HCT116 (cell line): ENCODE measurements at regions not wholly inside any gene's neighbourhood (a gene's known extent, or its start where the extent isn't known, plus 50 kb on each side); places are given as distances from the start of the nearest gene placed in this dataset.

Experiments
- ATAC-seq: fragments of 200-7000 bp; cut with Tn5 transposase; 2 replicates; pipeline ENCODE4 v1.9.1; 2020; ENCODE audit warnings: mild to moderate bottlenecking, moderate library complexity
- BruUV-seq: library from RNA; stranded (reverse); fragments of 400-500 nt; replicated peaks from 2 replicates; lab custom pipeline; 2021; lab: Mats Ljungman, UMichigan
- CTCF ChIA-PET: fragments of 300-600 bp; sonication (Branson Sonifier 250); formaldehyde crosslinking; loops from one replicate; lab custom pipeline; 2021; ENCODE audit warnings: antibody characterized with exemption; lab: Charles Lee
- POLR2A ChIA-PET: fragments of 300-600, 350-600 bp; sonication (Branson Sonifier 250); formaldehyde crosslinking; loops from one replicate; lab custom pipeline; 2021; ENCODE audit warnings: antibody characterized with exemption; lab: Charles Lee
- RAD21 ChIA-PET, 2 experiments: fragments of 300-600 bp; sonication (Branson Sonifier 250); formaldehyde crosslinking; loops; one replicate each; lab custom pipeline; 2023; ENCODE audit warnings: low total read pairs in 2 of 2; ENCODE audit not compliant: uncharacterized antibody in 2 of 2, unreplicated experiment in 2 of 2, low non-redundant PET in 1 of 2; lab: Charles Lee
- DNase-seq: peaks from one replicate; pipeline ENCODE4 v3.0.0-alpha.2; 2010; ENCODE audit warnings: low read depth, low spot score
- H2AFZ ChIP-seq: fragments of 200-600 bp; shearing (Covaris generic), sonication (generic); 2 replicates; pipeline ENCODE4 v1.6.1; 2017; ENCODE audit warnings: low read depth, mixed run types, mixed read lengths, antibody characterized with exemption, low read length; ENCODE audit not compliant: poor library complexity, severe bottlenecking
- H3K27ac ChIP-seq: 2 replicates; pipeline ENCODE4 v1.5.1; 2012; ENCODE audit warnings: low read depth, low read length
- H3K27me3 ChIP-seq: fragments of 200-600 bp; sonication (generic); 2 replicates; pipeline ENCODE4 v1.6.1; 2016; ENCODE audit warnings: mixed run types, low read length, mixed read lengths; ENCODE audit not compliant: insufficient read depth
- H3K36me3 ChIP-seq, 2 experiments: fragments of 200-500 bp in 1 of 2; fragments of 200-600 bp in 1 of 2; sonication (Bioruptor generic) in 1 of 2; sonication (generic) in 1 of 2; 2 replicates each; pipeline versions ENCODE4 v1.5.1 to v1.6.1; 2014 to 2016; ENCODE audit warnings: low read length in 2 of 2, inconsistent platforms in 1 of 2, mixed read lengths in 1 of 2, mixed run types in 1 of 2; ENCODE audit not compliant: insufficient read depth in 2 of 2, control insufficient read depth in 1 of 2
- H3K4me1 ChIP-seq, 2 experiments: fragments of 200-600 bp in 1 of 2; sonication (generic) in 1 of 2; 2 replicates each; pipeline versions ENCODE4 v1.5.1 to v1.6.1; 2012 to 2017; ENCODE audit warnings: low read length in 2 of 2, inconsistent platforms in 1 of 2, mild to moderate bottlenecking in 1 of 2, mixed read lengths in 1 of 2, mixed run types in 1 of 2, moderate library complexity in 1 of 2; ENCODE audit not compliant: insufficient read depth in 2 of 2, control insufficient read depth in 1 of 2
- H3K4me2 ChIP-seq: fragments of 200-600 bp; sonication (generic); 2 replicates; pipeline ENCODE4 v1.6.1; 2017; ENCODE audit warnings: mixed run types, low read length, mixed read lengths
- H3K4me3 ChIP-seq, 2 experiments: fragments of 200-600 bp in 1 of 2; sonication (generic) in 1 of 2; replicated peaks in 1 of 2; 2 replicates each; pipeline ENCODE4 v1.5.1; 2011 to 2016; ENCODE audit warnings: low read length in 2 of 2, control low read depth in 1 of 2, low read depth in 1 of 2, mild to moderate bottlenecking in 1 of 2, mixed read lengths in 1 of 2, mixed run types in 1 of 2
- H3K79me2 ChIP-seq: fragments of 200-600 bp; sonication (generic); 2 replicates; pipeline ENCODE4 v1.6.1; 2017; ENCODE audit warnings: mild to moderate bottlenecking, mixed run types, low read length, moderate library complexity, mixed read lengths; ENCODE audit not compliant: insufficient read depth
- H3K9ac ChIP-seq: fragments of 200-600 bp; sonication (generic); 2 replicates; pipeline ENCODE4 v1.6.1; 2016; ENCODE audit warnings: low read length, mixed read lengths
- H3K9me2 ChIP-seq: fragments of 200-600 bp; sonication (generic), shearing (Covaris generic); 2 replicates; pipeline ENCODE4 v1.6.1; 2017; ENCODE audit warnings: mixed run types, mild to moderate bottlenecking, moderate library complexity; ENCODE audit not compliant: insufficient read depth
- H3K9me3 ChIP-seq, 2 experiments: fragments of 200-500 bp in 1 of 2; fragments of 200-600 bp in 1 of 2; sonication (Bioruptor generic) in 1 of 2; sonication (generic) in 1 of 2; 2 replicates each; pipeline ENCODE4 v1.6.1; 2014 to 2017; ENCODE audit warnings: low read length in 2 of 2, mixed read lengths in 2 of 2, inconsistent platforms in 1 of 2, low read depth in 1 of 2, mild to moderate bottlenecking in 1 of 2, mixed run types in 1 of 2, moderate library complexity in 1 of 2; ENCODE audit not compliant: control insufficient read depth in 1 of 2, insufficient read depth in 1 of 2
- H4K20me1 ChIP-seq: fragments of 200-600 bp; sonication (generic), shearing (Covaris generic); 2 replicates; pipeline ENCODE4 v1.6.1; 2017; ENCODE audit warnings: mixed run types, mild to moderate bottlenecking, moderate library complexity; ENCODE audit not compliant: insufficient read depth
- CBX3 ChIP-seq: IDR thresholded peaks from 2 replicates; pipeline ENCODE4 v1.6.1; 2012; ENCODE audit warnings: low read depth
- EGR1 ChIP-seq: IDR thresholded peaks from 2 replicates; pipeline ENCODE4 v1.6.1; 2012; ENCODE audit warnings: low read depth
- ELF1 ChIP-seq: IDR thresholded peaks from 2 replicates; pipeline ENCODE4 v1.6.1; 2012; ENCODE audit warnings: low read depth, borderline replicate concordance
- EZH2 ChIP-seq: fragments of 200-600 bp; sonication (generic); IDR thresholded peaks from 2 replicates; pipeline ENCODE4 v1.6.1; 2017; ENCODE audit warnings: antibody characterized with exemption, mixed run types
- EZH2phosphoT487 ChIP-seq: fragments of 200-600 bp; IDR thresholded peaks from 2 replicates; pipeline ENCODE4 v1.6.1; 2018; ENCODE audit warnings: antibody characterized with exemption, borderline replicate concordance
- FOSL1 ChIP-seq: IDR thresholded peaks from 2 replicates; pipeline ENCODE4 v1.6.1; 2012; ENCODE audit warnings: low read depth
- POLR2A ChIP-seq: IDR thresholded peaks from 2 replicates; pipeline ENCODE4 v1.7.0; 2011; ENCODE audit warnings: borderline replicate concordance; ENCODE audit not compliant: insufficient read depth, insufficient read length; ENCODE audit errors: extremely low read depth
- POLR2AphosphoS5 ChIP-seq: IDR thresholded peaks from 2 replicates; pipeline ENCODE4 v1.6.1; 2011; ENCODE audit warnings: mild to moderate bottlenecking, low read depth, low read length, moderate library complexity
- SP1 ChIP-seq: IDR thresholded peaks from 2 replicates; pipeline ENCODE4 v1.6.1; 2012; ENCODE audit warnings: low read depth
- SRF ChIP-seq: IDR thresholded peaks from 2 replicates; pipeline ENCODE4 v1.6.1; 2012; ENCODE audit warnings: low read depth
- TCF7L2 ChIP-seq: IDR thresholded peaks from 2 replicates; pipeline ENCODE4 v1.7.0; 2011; ENCODE audit warnings: borderline replicate concordance, inconsistent platforms; ENCODE audit not compliant: insufficient read depth, insufficient read length; ENCODE audit errors: extremely low read depth
- YY1 ChIP-seq: IDR thresholded peaks from 2 replicates; pipeline ENCODE4 v1.6.1; 2011; ENCODE audit warnings: low read length, low read depth, moderate library complexity, mild to moderate bottlenecking; ENCODE audit not compliant: insufficient replicate concordance; ENCODE audit errors: extremely low read depth
- ZFX ChIP-seq: fragments of 450-650 bp; IDR thresholded peaks from 2 replicates; pipeline ENCODE4 v1.6.1; 2017
- ZNF274 ChIP-seq: fragments of 200-500 bp; sonication (Bioruptor generic); IDR thresholded peaks from 2 replicates; pipeline ENCODE4 v1.6.1; 2014; ENCODE audit warnings: mild to moderate bottlenecking, low read depth, low read length, inconsistent platforms
- intact Hi-C: fragments of 100-400 bp; cut with micrococcal nuclease; formaldehyde crosslinking; loops from 2 replicates; pipeline ENCODE4 v1.10.0; 2022
- TF ChIP-seq, protein P1 (sequence below), 3 experiments: fragments of 200-600 bp in 1 of 3; sonication (generic) in 1 of 3; IDR thresholded peaks in 2 of 3; conservative IDR thresholded peaks in 1 of 3; 2 replicates each; pipeline ENCODE4 v1.5.1; 2012 to 2017; ENCODE audit warnings: low read depth in 2 of 3, low read length in 2 of 3, antibody characterized with exemption in 1 of 3, borderline replicate concordance in 1 of 3, control low read depth in 1 of 3, mild to moderate bottlenecking in 1 of 3, mixed read lengths in 1 of 3, mixed run types in 1 of 3, moderate library complexity in 1 of 3; ENCODE audit not compliant: insufficient read depth in 1 of 3
- TF ChIP-seq, protein P2 (sequence below): IDR thresholded peaks from 2 replicates; pipeline ENCODE4 v1.6.1; 2012

DNA sequence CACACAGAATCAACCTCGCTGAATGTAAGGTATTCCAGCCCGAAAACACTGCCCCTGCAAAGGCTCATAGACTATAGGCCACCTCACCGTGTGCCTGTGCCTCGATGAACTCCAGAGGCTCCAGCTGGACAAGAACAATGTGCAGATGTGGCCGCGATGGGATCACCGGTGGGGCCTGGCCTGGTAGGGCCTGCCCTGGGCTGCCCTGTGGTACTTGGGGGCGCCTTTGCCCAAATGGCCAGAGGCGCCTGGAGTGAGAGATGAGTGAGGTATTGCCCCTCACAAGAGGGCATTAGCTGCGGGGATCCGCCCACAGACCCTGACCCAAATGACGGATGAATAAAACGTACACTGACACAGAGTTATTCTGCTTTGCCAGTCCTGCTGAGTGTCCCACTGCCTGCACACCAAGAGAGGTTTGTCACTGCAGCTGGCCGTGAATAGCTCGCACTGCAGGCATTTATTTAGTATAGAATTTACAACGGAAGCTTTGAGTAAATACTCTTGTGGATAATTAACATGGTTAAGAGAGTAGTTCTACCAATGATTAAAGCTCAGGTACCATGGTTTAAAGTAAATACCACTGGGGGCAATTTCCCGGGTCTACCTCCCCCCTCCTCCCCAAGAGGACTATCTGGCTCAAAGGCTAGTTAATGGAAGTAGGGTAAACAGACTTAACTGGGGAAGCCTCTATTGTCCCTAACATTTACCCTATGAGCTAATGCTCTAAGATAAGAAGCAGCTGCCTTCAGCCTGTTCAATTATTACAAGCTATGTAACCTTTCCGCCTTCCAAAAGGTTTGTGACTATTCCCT is 101.1 kb upstream of the IGLL5 start (continued):
- TF ChIP-seq EGR1 = no peak
- TF ChIP-seq, all 23 proteins: peak for 0

GRCh38 chr22:22787151-22787550 is 100.5 kb upstream of the IGLL5 start:
- Histone ChIP-seq H3K4me1 (no peaks in the 10 kb centered on the region), H3K79me2 (no peaks in the 10 kb centered on the region), H3K27me3 (peaks cover 5% of the 10 kb centered on the region; the same call in 1 of the 2 replicates), H3K9me3 (no peaks in the 10 kb centered on the region), H3K9ac (no peak overlapping the region)
- BruUV-seq = no TSS peak
- DNase-seq = no peak
- TF ChIP-seq SP1 (no peak), TCF7L2 (no peak), ELF1 (no peak), CBX3 (no peak), POLR2AphosphoS5 (no peak), EZH2phosphoT487 (no peak), ZFX (no peak), ZNF274 (no peak), FOSL1 (no peak), EZH2 (no peak), SRF (no peak), YY1 (no peak), POLR2A (no peak), EGR1 (no peak)
- TF ChIP-seq, protein P1, sequence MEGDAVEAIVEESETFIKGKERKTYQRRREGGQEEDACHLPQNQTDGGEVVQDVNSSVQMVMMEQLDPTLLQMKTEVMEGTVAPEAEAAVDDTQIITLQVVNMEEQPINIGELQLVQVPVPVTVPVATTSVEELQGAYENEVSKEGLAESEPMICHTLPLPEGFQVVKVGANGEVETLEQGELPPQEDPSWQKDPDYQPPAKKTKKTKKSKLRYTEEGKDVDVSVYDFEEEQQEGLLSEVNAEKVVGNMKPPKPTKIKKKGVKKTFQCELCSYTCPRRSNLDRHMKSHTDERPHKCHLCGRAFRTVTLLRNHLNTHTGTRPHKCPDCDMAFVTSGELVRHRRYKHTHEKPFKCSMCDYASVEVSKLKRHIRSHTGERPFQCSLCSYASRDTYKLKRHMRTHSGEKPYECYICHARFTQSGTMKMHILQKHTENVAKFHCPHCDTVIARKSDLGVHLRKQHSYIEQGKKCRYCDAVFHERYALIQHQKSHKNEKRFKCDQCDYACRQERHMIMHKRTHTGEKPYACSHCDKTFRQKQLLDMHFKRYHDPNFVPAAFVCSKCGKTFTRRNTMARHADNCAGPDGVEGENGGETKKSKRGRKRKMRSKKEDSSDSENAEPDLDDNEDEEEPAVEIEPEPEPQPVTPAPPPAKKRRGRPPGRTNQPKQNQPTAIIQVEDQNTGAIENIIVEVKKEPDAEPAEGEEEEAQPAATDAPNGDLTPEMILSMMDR (IDR thresholded peaks at IDR 0.05 in 2 of 3, conservative IDR thresholded peaks at IDR 0.05 in 1 of 3; ENCODE audit: borderline replicate concordance in 1 of 3, insufficient read depth in 1 of 3, low read depth in 2 of 3, low read length in 2 of 3) = no peak
- TF ChIP-seq, protein P2, sequence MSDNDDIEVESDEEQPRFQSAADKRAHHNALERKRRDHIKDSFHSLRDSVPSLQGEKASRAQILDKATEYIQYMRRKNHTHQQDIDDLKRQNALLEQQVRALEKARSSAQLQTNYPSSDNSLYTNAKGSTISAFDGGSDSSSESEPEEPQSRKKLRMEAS = no peak
- TF ChIP-seq, all 23 proteins: peak for 0
- Histone ChIP-seq H3K9me2 (no peaks in the 10 kb centered on the region), H3K36me3 (no peaks in the 10 kb centered on the region), H3K4me3 (no peak overlapping the region), H3K4me2 (no peak overlapping the region), H3K27ac (no peak overlapping the region), H2AFZ (no peak overlapping the region), H4K20me1 (no peaks in the 10 kb centered on the region)
- RAD21 ChIA-PET = no interaction called here
- POLR2A ChIA-PET = no interaction called here
- no peak for ATAC-seq
- intact Hi-C loops = loop anchor here (10.0 kb wide), 1 partner anchor 168 kb away; no protein-coding TSS in a partner anchor
- CTCF ChIA-PET = interaction anchor here (1.7 to 4.7 kb wide), 5 partner anchors 18 to 169 kb away, joined by 4 to 58 read pairs (median 29); no protein-coding TSS in a partner anchor
